Caco-2 (cell line): ENCODE measurements at regions not wholly inside any gene's neighbourhood (a gene's known extent, or its start where the extent isn't known, plus 50 kb on each side); places are given as distances from the start of the nearest gene placed in this dataset.

Experiments
- BruUV-seq: library from RNA; stranded (reverse); fragments of 400-500 nt; replicated peaks from 2 replicates; lab custom pipeline; 2021; lab: Mats Ljungman, UMichigan
- CTCF ChIA-PET: fragments of 300-600 bp; sonication (Branson Sonifier 250); formaldehyde crosslinking; loops from one replicate; lab custom pipeline; 2022; ENCODE audit warnings: antibody characterized with exemption; lab: Charles Lee
- POLR2A ChIA-PET: fragments of 300-600 bp; sonication (Branson Sonifier 250); formaldehyde crosslinking; loops from one replicate; lab custom pipeline; 2022; ENCODE audit warnings: antibody characterized with exemption; lab: Charles Lee
- DNase-seq, 2 experiments: peaks; one replicate each; pipeline versions ENCODE4 v3.0.0 to v3.0.0-alpha.2; 2020 to 2022
- H3K27me3 ChIP-seq: replicated peaks from 2 replicates; pipeline ENCODE4 v1.6.0; 2011; ENCODE audit warnings: low read length; ENCODE audit not compliant: control insufficient read depth, insufficient read depth
- H3K36me3 ChIP-seq: 2 replicates; pipeline ENCODE4 v1.5.1; 2011; ENCODE audit warnings: low read length; ENCODE audit not compliant: control insufficient read depth, insufficient read depth
- H3K4me1 ChIP-seq: fragments of 250-450 bp; sonication (Bioruptor Pico); 2 replicates; pipeline ENCODE4 v1.5.1; 2020; ENCODE audit warnings: mild to moderate bottlenecking
- H3K4me3 ChIP-seq: 2 replicates; pipeline ENCODE4 v1.5.1; 2011; ENCODE audit warnings: low read depth, mild to moderate bottlenecking, control low read depth, low read length
- H3K9me3 ChIP-seq: fragments of 250-450 bp; sonication (Bioruptor Pico); 2 replicates; pipeline ENCODE4 v1.5.1; 2020; ENCODE audit warnings: mild to moderate bottlenecking, moderate library complexity
- H3K27ac Mint-ChIP-seq: one replicate; pipeline ENCODE4 v1.8.0; 2022; ENCODE audit warnings: mixed read lengths; ENCODE audit not compliant: unreplicated experiment
- H3K27me3 Mint-ChIP-seq: one replicate; pipeline ENCODE4 v1.8.0; 2022; ENCODE audit warnings: mixed read lengths; ENCODE audit not compliant: insufficient read depth, unreplicated experiment
- H3K36me3 Mint-ChIP-seq: one replicate; pipeline ENCODE4 v1.8.0; 2022; ENCODE audit warnings: mild to moderate bottlenecking, mixed read lengths; ENCODE audit not compliant: insufficient read depth, unreplicated experiment
- H3K4me1 Mint-ChIP-seq: one replicate; pipeline ENCODE4 v1.8.0; 2022; ENCODE audit warnings: low read depth, mixed read lengths; ENCODE audit not compliant: unreplicated experiment
- H3K4me3 Mint-ChIP-seq: one replicate; pipeline ENCODE4 v1.8.0; 2022; ENCODE audit warnings: mild to moderate bottlenecking, moderate library complexity, mixed read lengths; ENCODE audit not compliant: unreplicated experiment
- H3K9me3 Mint-ChIP-seq: one replicate; pipeline ENCODE4 v1.8.0; 2022; ENCODE audit warnings: mixed read lengths; ENCODE audit not compliant: unreplicated experiment
- CTCF ChIP-seq, 2 experiments: fragments of 200-600 bp in 1 of 2; IDR thresholded peaks; 1 replicate in 1 of 2; 2 replicates in 1 of 2; pipeline versions ENCODE4 v1.5.1 to v1.8.0; 2011 to 2022; ENCODE audit warnings: antibody characterized with exemption in 1 of 2, control low read depth in 1 of 2, inconsistent platforms in 1 of 2, low read depth in 1 of 2, low read length in 1 of 2, mild to moderate bottlenecking in 1 of 2, moderate library complexity in 1 of 2; ENCODE audit not compliant: insufficient read depth in 1 of 2, severe bottlenecking in 1 of 2, unreplicated experiment in 1 of 2
- intact Hi-C: fragments of 100-400 bp; cut with micrococcal nuclease; formaldehyde crosslinking; loops from one replicate; pipeline ENCODE4 v1.10.0; 2022; ENCODE audit not compliant: unreplicated experiment

DNA sequence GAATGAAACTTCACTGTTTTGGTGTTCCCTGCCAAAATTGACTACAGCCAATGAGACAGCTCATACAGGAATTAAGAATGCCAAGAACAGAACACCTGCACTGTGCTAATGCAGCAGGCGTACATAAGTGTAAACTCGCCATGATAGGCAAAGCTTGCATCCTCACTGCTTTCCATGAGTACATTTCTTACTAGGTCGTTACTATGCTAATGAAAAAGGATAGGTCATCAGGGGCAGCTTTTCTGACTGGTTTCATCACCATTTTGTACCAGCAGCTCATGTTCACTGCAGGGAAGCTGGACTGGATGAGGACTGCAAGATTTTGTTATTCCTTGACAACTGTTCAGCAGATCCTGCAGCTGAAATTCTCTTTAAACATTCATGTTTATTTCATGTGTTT, 1383.8 kb downstream of the EFNB2 start:
- Mint-ChIP-seq H3K27me3 (no peaks in the 10 kb centered on the region), H3K36me3 (no peaks in the 10 kb centered on the region), H3K4me1 (no peaks in the 10 kb centered on the region), H3K9me3 (no peaks in the 10 kb centered on the region), H3K4me3 (no peak overlapping the region), H3K27ac (no peak overlapping the region)
- Histone ChIP-seq H3K9me3 (no peaks in the 10 kb centered on the region), H3K4me1 (no peaks in the 10 kb centered on the region), H3K27me3 (no peaks in the 10 kb centered on the region), H3K4me3 (no peak overlapping the region), H3K36me3 (no peaks in the 10 kb centered on the region)
- no peak for TF ChIP-seq CTCF (IDR thresholded peaks at IDR 0.05; ENCODE audit: insufficient read depth in 1 of 2, low read depth in 1 of 2, low read length in 1 of 2, severe bottlenecking in 1 of 2, unreplicated experiment in 1 of 2)
- DNase-seq, result no peak
- intact Hi-C loops, result no loop called here
- ChIA-PET POLR2A (no interaction called here), CTCF (no interaction called here)
- no TSS peak for BruUV-seq

GRCh38 chr13:105147461-105147860, 1388.0 kb downstream of the EFNB2 start:
- no peak overlapping the region for H3K4me3 Mint-ChIP-seq
- no peaks in the 10 kb centered on the region for H3K9me3 Mint-ChIP-seq
- H3K27ac Mint-ChIP-seq, result no peak overlapping the region
- POLR2A ChIA-PET, result no interaction called here
- no peaks in the 10 kb centered on the region for H3K36me3 Mint-ChIP-seq
- no peaks in the 10 kb centered on the region for H3K4me1 Mint-ChIP-seq
- BruUV-seq, result no TSS peak
- CTCF ChIA-PET, result no interaction called here
- no peaks in the 10 kb centered on the region for H3K9me3 ChIP-seq
- intact Hi-C loops, result loop anchor here (10.0 kb wide), 1 partner anchor 1387 kb away; the partner anchor contains the start of gene EFNB2
- DNase-seq, result no peak
- no peaks in the 10 kb centered on the region for H3K4me1 ChIP-seq
- no peak for TF ChIP-seq CTCF (IDR thresholded peaks at IDR 0.05; ENCODE audit: insufficient read depth in 1 of 2, low read depth in 1 of 2, low read length in 1 of 2, severe bottlenecking in 1 of 2, unreplicated experiment in 1 of 2)
- no peaks in the 10 kb centered on the region for H3K27me3 Mint-ChIP-seq
- H3K27me3 ChIP-seq, result no peaks in the 10 kb centered on the region
- H3K36me3 ChIP-seq, result no peaks in the 10 kb centered on the region
- no peak overlapping the region for H3K4me3 ChIP-seq

DNA sequence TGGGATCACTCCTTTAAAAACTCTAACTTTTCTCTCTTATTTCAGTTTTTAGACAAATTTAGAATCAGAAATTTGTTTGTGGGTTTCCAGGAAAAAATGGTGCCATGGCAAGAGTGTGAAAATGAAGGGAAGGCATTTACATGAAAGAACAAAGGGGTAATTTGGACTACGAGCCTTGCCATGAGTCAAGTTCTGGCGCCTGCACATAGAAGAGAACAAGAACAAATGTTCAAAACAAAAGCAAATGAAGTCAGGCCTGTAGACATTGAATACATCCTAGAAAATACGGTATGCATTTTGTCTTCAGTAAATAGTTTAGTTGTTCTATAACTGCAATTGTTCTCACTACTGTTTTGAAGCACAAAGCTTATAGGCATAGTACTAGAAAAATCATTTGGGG, 1390.5 kb downstream of the EFNB2 start:
- Mint-ChIP-seq H3K27ac (no peak overlapping the region), H3K36me3 (no peaks in the 10 kb centered on the region), H3K9me3 (no peaks in the 10 kb centered on the region), H3K4me1 (no peaks in the 10 kb centered on the region), H3K27me3 (no peaks in the 10 kb centered on the region), H3K4me3 (no peak overlapping the region)
- ChIA-PET CTCF (no interaction called here), POLR2A (no interaction called here)
- H3K36me3 ChIP-seq, result no peaks in the 10 kb centered on the region
- H3K4me1 ChIP-seq, result no peaks in the 10 kb centered on the region
- H3K4me3 ChIP-seq, result no peak overlapping the region
- H3K27me3 ChIP-seq, result no peaks in the 10 kb centered on the region
- intact Hi-C loops, result loop anchor here (10.0 kb wide), 1 partner anchor 1390 kb away; the partner anchor contains the start of gene EFNB2
- DNase-seq, result no peak
- no peaks in the 10 kb centered on the region for H3K9me3 ChIP-seq
- BruUV-seq, result no TSS peak
- TF ChIP-seq CTCF (IDR thresholded peaks at IDR 0.05; ENCODE audit: insufficient read depth in 1 of 2, low read depth in 1 of 2, low read length in 1 of 2, severe bottlenecking in 1 of 2, unreplicated experiment in 1 of 2), result no peak
